OCI-LY3 (cell line): ENCODE measurements at regions not wholly inside any gene's neighbourhood (a gene's known extent, or its start where the extent isn't known, plus 50 kb on each side); places are given as distances from the start of the nearest gene placed in this dataset.

Experiments used
- H2AFZ ChIP-seq: fragments of 200-600, 300-600 bp; shearing (Covaris generic); 2 replicates; pipeline ENCODE4 v1.6.0; 2014; ENCODE audit warnings: antibody characterized with exemption, low read depth, low read length
- H3K27ac ChIP-seq: fragments of 200-600, 300-600 bp; sonication (generic); 2 replicates; pipeline ENCODE4 v1.5.1; 2014; ENCODE audit warnings: mild to moderate bottlenecking, low read length, moderate library complexity, mixed read lengths
- H3K27me3 ChIP-seq: fragments of 200-600, 300-600 bp; sonication (generic); 2 replicates; pipeline ENCODE4 v1.6.1; 2014; ENCODE audit warnings: low read depth, low read length, mixed read lengths
- H3K36me3 ChIP-seq: fragments of 200-600, 300-600 bp; sonication (generic); replicated peaks from 2 replicates; pipeline ENCODE3; 2014; ENCODE audit warnings: low read depth, low read length, mixed read lengths
- H3K4me1 ChIP-seq: fragments of 300-600, 200-600 bp; sonication (generic); 2 replicates; pipeline ENCODE4 v1.6.1; 2014; ENCODE audit warnings: low read length, mixed read lengths
- H3K4me2 ChIP-seq: fragments of 200-600, 300-600 bp; sonication (generic); 2 replicates; pipeline ENCODE4 v1.6.1; 2014; ENCODE audit warnings: low read length, mixed read lengths
- H3K4me3 ChIP-seq: fragments of 300-600, 200-600 bp; sonication (generic); 2 replicates; pipeline ENCODE4 v1.5.1; 2014; ENCODE audit warnings: antibody characterized with exemption, mild to moderate bottlenecking, low read length, moderate library complexity
- H3K79me2 ChIP-seq: fragments of 300-600, 200-600 bp; shearing (Covaris generic); 2 replicates; pipeline ENCODE4 v1.6.1; 2014; ENCODE audit warnings: mild to moderate bottlenecking, low read length, mixed read lengths
- H3K9ac ChIP-seq: fragments of 300-600, 200-600 bp; shearing (Covaris generic); 2 replicates; pipeline ENCODE4 v1.6.0; 2014; ENCODE audit warnings: mild to moderate bottlenecking, low read length, moderate library complexity
- H3K9me3 ChIP-seq: fragments of 200-600, 300-600 bp; shearing (Covaris generic); 2 replicates; pipeline ENCODE4 v1.6.1; 2014; ENCODE audit warnings: low read length, mixed read lengths; ENCODE audit not compliant: insufficient read depth
- H4K20me1 ChIP-seq: fragments of 200-600, 300-600 bp; sonication (generic); 2 replicates; pipeline ENCODE4 v1.6.1; 2016; ENCODE audit warnings: low read length, mixed read lengths; ENCODE audit not compliant: insufficient read depth
- CTCF ChIP-seq: fragments of 200-600, 300-600 bp; sonication (generic); IDR thresholded peaks from 2 replicates; pipeline ENCODE4 v1.5.1; 2014; ENCODE audit warnings: antibody characterized with exemption, low read length, low read depth
- EZH2phosphoT487 ChIP-seq: fragments of 200-600 bp; shearing (Covaris generic); IDR thresholded peaks from 2 replicates; pipeline ENCODE4 v1.6.1; 2018; ENCODE audit warnings: antibody characterized with exemption, mixed run types, low read depth

- Histone ChIP-seq H3K4me1 (peaks cover 94% of the 10 kb centered on the region), H4K20me1 (no peaks in the 10 kb centered on the region), H3K9ac (peak overlapping the region; percentile 49; the same call in 1 of the 2 replicates), H3K79me2 (0 out of 2 replicates have a peak, but pooled peaks cover 3% of the 10 kb centered on the region), H3K36me3 (no peaks in the 10 kb centered on the region), H3K27me3 (no peaks in the 10 kb centered on the region), H3K4me2 (peak overlapping the region; percentile 12; the same call in 1 of the 2 replicates), H3K4me3 (no peak overlapping the region), H3K27ac (peak overlapping the region; percentile 98), H2AFZ (no peak overlapping the region; the same call in 1 of the 2 replicates), H3K9me3 (no peaks in the 10 kb centered on the region)
- TF ChIP-seq CTCF: no peak
- TF ChIP-seq EZH2phosphoT487: no peak
These were observed 143.1 kb upstream of the TBL1XR1 start for GRCh38 chr3:177340243-177340830.

- H2AFZ ChIP-seq: peak overlapping the region; percentile 39
- no peaks in the 10 kb centered on the region for H3K27me3 ChIP-seq
- no peaks in the 10 kb centered on the region for H3K9me3 ChIP-seq
- H3K4me2 ChIP-seq: peak overlapping the region; percentile 19
- H3K4me3 ChIP-seq: no peak overlapping the region
- H3K79me2 ChIP-seq: 0 out of 2 replicates have a peak, but pooled peaks cover 3% of the 10 kb centered on the region
- H3K4me1 ChIP-seq: peaks cover 94% of the 10 kb centered on the region
- TF ChIP-seq EZH2phosphoT487 (no peak), CTCF (no peak)
- H3K36me3 ChIP-seq: no peaks in the 10 kb centered on the region
- H3K27ac ChIP-seq: peak overlapping the region; percentile 98
- H4K20me1 ChIP-seq: no peaks in the 10 kb centered on the region
- peak overlapping the region; percentile 29 for H3K9ac ChIP-seq
These were observed 144.6 kb upstream of the TBL1XR1 start for GRCh38 chr3:177341736-177342419.

- H3K9ac ChIP-seq: peak overlapping the region; percentile 83
- H3K9me3 ChIP-seq: no peaks in the 10 kb centered on the region
- TF ChIP-seq CTCF (no peak), EZH2phosphoT487 (no peak)
- no peaks in the 10 kb centered on the region for H3K36me3 ChIP-seq
- H3K27ac ChIP-seq: peak overlapping the region; percentile 98
- peak overlapping the region; percentile 41 for H3K4me3 ChIP-seq
- peak overlapping the region; percentile 73 for H3K4me2 ChIP-seq
- peaks cover 97% of the 10 kb centered on the region for H3K4me1 ChIP-seq
- peaks cover 8% of the 10 kb centered on the region for H3K79me2 ChIP-seq
- H3K27me3 ChIP-seq: no peaks in the 10 kb centered on the region
- H2AFZ ChIP-seq: 0 out of 2 replicates have a peak overlapping the region, but pooled peaks have one; percentile 16
- no peaks in the 10 kb centered on the region for H4K20me1 ChIP-seq
These were observed 145.9 kb upstream of the TBL1XR1 start for GRCh38 chr3:177343122-177343625.
